ENCODE measurements at regions not wholly inside any gene's neighbourhood (a gene's known extent, or its start where the extent isn't known, plus 50 kb on each side); places are given as distances from the start of the nearest gene placed in this dataset.
A peak's percentile ranks its signal among the peaks of the same experiment; 100 is the strongest.

DNA sequence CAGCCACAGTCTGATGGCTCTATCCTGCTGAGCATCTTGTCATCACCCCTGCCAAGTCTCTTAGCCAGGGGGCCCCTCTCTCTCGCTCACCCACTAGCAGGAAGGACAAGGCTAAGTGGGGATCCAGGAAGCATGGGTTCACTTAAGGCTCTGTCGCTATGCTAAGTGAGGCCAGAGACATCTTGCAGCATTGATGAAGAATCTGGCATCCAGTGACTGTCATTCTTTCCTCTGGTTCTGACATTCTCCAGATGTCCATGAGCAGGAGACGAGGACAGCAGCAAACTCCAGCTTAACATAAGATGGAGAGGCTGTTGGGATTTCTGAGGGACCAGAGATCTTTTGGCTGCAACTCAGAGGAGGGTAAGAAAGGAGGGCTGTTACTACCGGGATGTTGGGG is 230.2 kb downstream of the TSHZ3 start:
- no peak for DNase-seq

DNA sequence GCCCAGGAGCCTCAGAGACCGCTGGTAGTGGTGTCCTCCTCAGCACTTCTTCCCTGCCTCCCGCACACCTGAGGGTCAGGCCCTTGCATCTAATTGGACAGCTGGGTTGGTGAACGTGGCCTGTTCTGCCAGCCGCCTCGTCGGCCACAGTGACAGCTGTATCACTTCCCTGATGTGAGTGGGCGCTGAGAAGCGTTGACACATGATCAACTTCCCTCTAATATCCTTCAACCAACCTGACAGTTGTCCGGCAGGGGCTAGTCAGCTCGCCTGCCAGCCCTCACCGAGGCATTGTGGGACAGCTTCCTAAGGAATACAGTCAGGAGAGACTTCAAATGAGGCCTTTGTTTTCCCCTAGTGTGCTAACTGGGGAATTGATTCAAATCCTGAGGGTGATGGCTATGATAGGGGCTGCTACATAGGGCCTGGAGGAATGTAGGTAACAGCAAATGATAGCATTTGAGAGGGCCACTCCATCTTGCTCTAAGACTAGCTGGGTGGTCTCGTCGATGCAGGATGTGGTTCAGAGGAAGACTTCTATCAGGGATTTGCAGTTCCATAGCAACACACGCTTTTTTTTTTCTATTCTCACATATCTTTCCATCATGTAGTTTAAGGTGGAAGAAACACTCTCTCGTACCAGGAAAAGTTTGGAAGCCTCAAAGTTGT is 230.8 kb downstream of the TSHZ3 start:
- DNase-seq: no peak

DNA sequence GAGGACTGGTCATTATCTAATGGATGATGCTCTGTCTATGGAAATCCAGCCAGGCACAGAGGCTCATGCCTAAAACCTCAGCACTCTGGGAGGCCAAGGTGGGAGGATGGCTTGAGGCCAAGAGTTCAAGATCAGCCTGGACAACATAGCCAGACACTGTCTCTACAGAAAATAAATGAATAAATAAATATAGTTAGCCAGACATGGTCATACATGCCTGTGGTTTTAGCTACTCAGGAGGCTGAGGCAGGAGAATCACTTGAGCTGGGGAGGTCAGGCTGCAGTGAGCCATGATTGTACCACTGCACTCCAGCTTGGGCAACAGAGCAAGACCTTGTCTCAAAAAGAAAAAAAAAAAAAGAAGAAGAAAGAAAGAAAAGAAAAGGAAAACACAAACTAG is 234.7 kb downstream of the TSHZ3 start:
- DNase-seq: no peak

DNA sequence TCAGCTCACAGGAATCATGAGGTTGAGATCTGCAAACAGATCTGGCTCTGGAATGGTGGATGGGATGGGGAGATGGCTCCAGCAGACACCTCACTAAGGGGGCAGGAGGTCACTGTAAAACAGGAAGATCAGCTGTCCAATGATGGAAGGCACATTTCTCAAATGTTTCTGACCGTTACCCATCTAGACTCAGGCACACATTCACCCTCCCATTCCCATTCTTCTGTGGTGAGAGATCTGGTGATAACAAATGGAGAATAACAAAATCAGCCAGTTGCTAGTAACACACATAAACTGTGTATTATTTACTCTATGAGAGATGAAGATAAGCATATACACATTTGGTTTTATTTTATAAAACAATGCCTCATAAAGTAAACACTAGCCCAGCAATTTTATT is 235.9 kb downstream of the TSHZ3 start:
- DNase-seq: peak; percentile 1

DNA sequence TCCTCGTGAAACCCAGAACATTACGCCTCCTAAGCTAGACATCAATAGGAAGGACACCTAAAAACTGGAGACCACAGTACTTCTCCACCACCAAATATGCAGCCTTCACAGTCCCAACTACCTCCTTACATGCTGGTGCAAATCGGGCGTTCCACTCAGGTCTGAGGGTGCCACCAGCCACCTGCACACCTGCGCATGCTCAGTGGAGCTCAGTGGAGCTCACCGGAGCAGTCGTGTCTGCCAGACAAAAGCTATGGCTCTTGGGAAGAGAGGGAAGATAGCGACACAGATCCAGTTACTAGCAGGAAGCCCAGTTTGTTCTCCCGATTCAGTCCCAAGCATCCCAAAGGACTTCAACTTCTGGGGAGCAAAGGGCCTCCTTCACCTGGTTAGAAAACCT is 237.1 kb downstream of the TSHZ3 start:
- no peak for DNase-seq

- DNase-seq: no peak
Observed at GRCh38 chr19:31111741-31112140, 237.5 kb downstream of the TSHZ3 start.

GRCh38 chr19:31110336-31110735 is 238.9 kb downstream of the TSHZ3 start:
- peak; percentile 29 for DNase-seq

DNA sequence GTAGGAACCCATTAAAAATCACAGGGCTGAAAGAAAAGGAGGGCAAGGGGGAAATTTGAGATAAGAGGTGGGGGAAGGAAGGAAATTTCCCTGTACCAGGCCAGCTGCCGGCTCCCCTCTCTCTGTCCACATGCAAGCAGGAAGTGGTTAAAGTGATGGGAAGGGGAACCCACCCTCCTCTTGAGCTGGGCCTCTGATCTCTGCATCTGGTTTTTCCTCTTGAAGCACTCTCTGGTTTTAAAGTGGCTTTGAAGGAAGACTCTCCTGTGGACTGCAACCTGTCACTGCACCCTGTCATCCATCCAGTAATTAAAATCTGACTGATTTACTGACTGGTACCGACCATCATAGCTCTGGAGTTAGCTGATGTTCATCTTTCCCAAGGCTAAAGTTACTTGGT is 239.6 kb downstream of the TSHZ3 start:
- no peak for DNase-seq

GRCh38 chr19:31107096-31107495 is 242.1 kb downstream of the TSHZ3 start:
- no peak for DNase-seq

DNA sequence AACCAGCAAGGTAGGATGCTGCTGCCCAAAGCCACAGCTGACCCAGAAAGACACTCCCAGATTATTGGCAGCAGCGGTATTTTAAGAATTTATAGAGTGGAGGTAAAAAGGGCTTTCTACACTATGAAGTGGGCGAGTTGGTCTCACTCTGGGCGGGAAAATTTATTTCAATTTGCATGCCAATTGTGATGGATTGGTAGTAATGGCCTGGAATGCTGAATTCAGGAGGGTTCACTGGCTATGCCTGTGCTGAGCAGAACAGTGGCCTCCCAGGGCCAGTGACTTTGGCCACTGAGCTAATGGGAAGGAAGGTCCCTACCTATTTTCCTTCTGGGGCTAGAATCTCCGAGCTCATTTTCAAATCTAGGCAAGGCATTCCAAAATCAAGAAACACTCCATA is 243.5 kb downstream of the TSHZ3 start:
- no peak for DNase-seq

DNA sequence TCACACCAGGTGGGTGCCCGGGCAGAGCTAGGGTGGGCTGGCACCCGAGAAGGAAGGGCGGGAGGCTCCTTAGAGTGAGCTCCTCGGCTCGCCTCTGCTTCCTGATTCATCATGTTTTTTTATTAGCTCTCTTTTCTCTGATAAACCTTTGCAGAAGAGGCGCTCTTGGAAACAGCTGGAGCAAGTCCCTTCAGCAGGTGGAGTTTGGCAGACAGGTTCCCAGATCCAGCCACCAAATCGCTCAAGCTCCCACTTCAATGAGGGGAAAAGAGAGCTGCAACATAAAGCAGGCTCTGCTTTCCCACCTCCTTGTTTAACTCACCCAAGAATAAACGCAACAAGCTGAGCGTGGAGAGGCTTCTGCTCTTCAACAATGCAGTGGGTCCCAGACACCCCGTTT is 244.8 kb downstream of the TSHZ3 start:
- DNase-seq: no peak

DNA sequence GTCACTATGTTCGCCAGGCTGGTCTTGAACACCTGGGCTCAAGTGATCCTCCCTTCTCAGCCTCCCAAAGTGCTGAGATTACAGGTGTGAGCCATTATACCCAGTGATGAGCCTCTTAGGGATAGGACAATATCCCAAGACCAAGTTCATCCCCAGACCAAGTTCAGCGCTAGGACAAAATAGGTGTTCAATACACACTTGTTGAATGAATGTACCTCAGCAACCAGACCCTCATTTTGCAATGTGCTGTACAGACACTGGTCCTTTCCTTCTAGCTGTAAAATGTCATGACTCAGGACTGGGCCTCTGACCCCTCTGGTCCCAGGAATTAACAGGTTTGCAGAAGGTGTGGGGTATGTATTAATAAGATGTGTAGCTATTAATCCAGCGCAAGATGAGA is 246.0 kb downstream of the TSHZ3 start:
- DNase-seq: no peak

- no peak for DNase-seq
Observed at GRCh38 chr19:31102674-31103073, 246.6 kb downstream of the TSHZ3 start.

- DNase-seq: peak; percentile 17
Observed at GRCh38 chr19:31100981-31101380, 248.3 kb downstream of the TSHZ3 start.

DNA sequence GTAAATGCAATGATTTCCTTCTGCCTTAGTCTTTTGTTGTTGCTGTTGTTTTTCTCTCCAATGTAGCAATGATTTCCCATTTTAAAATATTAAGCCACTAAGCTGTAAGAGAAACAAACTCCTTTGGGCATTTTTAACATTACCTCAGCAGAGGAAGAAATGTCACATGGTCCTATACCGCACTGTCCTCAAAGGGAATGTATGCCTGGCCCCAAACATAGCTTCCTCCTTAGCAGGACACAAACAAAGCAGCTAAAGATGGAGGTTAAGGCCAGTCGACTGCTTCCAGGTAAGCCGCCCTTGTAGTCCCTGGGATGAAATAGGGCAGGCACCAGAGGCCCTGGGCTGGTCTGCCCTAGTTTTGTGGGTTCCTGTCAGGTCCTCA is 249.0 kb downstream of the TSHZ3 start:
- no peak for DNase-seq

DNA sequence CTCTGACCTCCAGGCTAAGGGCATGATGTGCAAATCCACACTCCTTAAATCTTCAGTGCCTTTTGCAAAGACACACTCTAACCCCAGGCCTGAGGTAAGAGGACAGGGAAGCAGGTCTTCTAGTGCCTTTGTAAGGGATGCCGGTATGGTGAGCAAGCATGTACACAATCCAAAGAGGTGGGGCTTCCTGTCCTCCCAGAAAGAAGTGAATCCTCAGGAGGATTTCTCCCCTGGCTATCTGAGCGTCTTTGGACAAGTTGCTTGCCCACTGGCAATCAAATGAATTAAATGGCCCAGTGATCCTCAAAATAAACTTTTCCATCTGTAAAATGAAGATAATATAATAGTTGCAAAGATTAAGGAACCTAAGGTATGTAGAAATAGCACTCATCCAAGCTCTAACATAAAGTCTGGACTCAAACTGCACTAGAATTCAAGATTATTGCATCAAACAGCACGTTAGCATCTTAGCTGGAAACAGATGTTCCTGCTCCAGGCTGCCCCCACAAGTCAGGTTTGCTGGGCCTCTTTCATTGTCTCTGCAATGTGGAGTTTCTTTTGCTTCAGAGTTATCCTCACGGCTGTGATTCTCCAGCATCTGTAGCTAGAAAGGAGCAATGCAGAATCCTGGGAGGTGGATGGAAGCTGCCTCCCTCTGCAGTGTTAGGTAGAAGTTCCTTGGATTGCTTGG is 249.6 kb downstream of the TSHZ3 start:
- no peak for DNase-seq

GRCh38 chr19:31098836-31099235 is 250.4 kb downstream of the TSHZ3 start:
- DNase-seq: no peak

DNA sequence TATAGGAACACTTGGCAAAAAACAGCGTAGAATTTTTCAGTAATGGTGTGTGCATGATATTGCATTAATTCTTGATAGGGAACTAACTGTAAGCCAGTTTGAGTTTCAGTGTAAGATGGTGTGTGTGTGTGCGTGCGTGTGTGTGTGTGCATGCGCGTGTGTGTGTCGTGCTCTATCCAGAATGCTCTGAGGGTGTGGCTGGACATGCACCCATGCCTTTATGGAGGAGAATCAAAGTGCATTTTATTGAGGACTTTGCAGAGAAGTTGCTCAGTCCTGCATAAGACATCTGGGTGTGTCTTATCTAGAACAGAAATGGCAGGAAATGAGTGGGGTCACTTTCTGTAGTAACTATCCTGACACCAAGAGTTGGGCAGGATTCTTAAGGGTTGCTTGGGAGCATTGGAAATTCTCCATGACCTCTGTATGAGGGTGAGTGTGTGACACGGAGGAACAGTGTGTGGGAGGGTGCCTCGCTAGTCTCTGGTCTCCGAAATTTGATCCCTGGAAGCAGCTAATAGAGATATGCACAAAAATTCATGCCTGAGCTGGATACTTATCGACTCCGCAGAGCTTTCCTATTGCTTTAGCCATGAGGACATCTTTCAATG is 252.2 kb downstream of the TSHZ3 start:
- no peak for DNase-seq

GRCh38 chr19:31096062-31096830 is 253.0 kb downstream of the TSHZ3 start:
- no peak for DNase-seq

- DNase-seq: no peak
Observed at GRCh38 chr19:31095100-31095804, 254.0 kb downstream of the TSHZ3 start.

- DNase-seq: no peak
Observed at GRCh38 chr19:31092274-31092673, 257.0 kb downstream of the TSHZ3 start.

DNA sequence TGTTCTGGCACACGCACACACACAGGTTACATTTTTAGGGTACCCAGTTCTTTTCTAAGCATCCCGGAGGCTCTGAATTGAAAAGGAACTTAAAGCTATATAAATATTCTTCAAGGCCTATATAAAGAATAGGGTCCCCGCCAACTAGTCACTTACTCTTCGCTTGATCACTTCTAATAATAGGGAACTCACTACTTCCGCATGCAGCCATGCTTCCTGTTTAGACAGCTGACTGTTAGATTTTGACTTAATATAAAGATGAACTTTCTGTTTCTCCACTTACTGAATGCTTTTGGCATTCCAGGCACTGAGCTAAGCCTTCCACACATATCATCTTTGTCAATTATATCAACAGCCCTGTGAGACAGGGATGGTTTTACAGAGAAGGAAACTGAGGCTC is 259.6 kb downstream of the TSHZ3 start:
- no peak for DNase-seq

DNA sequence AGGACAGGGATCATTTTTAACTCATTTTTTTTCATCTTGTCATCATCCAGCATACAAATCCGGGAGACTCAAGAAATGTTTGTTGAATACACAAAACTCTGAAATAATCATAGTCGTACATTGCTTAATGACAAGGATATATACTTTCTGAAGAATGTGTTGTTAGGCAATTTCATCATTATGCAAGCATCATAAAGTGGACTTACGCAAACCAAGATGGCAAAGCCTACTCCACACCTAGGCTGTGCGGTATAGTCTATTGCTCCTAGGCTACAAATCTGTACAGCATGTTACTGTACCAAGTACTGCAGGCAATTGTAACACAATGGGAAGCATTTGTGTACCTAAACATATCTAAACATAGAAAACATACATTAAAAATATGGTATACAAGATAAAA is 264.1 kb downstream of the TSHZ3 start:
- DNase-seq: no peak

Measured in HCEC 1CT (cell line).